ENCODE measurements at regions not wholly inside any gene's neighbourhood (a gene's known extent, or its start where the extent isn't known, plus 50 kb on each side); places are given as distances from the start of the nearest gene placed in this dataset.

GRCh38 chr4:159677521-159677920 lies 574.6 kb downstream of the RAPGEF2 start:
- no peak overlapping the region for H3K4me3 ChIP-seq (ENCODE audit: low read depth, low read length)
- TF ChIP-seq, protein P1, sequence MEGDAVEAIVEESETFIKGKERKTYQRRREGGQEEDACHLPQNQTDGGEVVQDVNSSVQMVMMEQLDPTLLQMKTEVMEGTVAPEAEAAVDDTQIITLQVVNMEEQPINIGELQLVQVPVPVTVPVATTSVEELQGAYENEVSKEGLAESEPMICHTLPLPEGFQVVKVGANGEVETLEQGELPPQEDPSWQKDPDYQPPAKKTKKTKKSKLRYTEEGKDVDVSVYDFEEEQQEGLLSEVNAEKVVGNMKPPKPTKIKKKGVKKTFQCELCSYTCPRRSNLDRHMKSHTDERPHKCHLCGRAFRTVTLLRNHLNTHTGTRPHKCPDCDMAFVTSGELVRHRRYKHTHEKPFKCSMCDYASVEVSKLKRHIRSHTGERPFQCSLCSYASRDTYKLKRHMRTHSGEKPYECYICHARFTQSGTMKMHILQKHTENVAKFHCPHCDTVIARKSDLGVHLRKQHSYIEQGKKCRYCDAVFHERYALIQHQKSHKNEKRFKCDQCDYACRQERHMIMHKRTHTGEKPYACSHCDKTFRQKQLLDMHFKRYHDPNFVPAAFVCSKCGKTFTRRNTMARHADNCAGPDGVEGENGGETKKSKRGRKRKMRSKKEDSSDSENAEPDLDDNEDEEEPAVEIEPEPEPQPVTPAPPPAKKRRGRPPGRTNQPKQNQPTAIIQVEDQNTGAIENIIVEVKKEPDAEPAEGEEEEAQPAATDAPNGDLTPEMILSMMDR (IDR thresholded peaks at IDR 0.05; ENCODE audit: low read depth, low read length) = no peak

GRCh38 chr4:159682996-159683395 lies 580.1 kb downstream of the RAPGEF2 start:
- H3K4me3 ChIP-seq (ENCODE audit: low read depth, low read length) = no peak overlapping the region
- TF ChIP-seq, protein P1 (IDR thresholded peaks at IDR 0.05; ENCODE audit: low read depth, low read length) = no peak

- no peak overlapping the region for H3K4me3 ChIP-seq (ENCODE audit: low read depth, low read length)
- TF ChIP-seq, protein P1 (IDR thresholded peaks at IDR 0.05; ENCODE audit: low read depth, low read length) = no peak
Observed at GRCh38 chr4:159684061-159684460, 581.2 kb downstream of the RAPGEF2 start.

DNA sequence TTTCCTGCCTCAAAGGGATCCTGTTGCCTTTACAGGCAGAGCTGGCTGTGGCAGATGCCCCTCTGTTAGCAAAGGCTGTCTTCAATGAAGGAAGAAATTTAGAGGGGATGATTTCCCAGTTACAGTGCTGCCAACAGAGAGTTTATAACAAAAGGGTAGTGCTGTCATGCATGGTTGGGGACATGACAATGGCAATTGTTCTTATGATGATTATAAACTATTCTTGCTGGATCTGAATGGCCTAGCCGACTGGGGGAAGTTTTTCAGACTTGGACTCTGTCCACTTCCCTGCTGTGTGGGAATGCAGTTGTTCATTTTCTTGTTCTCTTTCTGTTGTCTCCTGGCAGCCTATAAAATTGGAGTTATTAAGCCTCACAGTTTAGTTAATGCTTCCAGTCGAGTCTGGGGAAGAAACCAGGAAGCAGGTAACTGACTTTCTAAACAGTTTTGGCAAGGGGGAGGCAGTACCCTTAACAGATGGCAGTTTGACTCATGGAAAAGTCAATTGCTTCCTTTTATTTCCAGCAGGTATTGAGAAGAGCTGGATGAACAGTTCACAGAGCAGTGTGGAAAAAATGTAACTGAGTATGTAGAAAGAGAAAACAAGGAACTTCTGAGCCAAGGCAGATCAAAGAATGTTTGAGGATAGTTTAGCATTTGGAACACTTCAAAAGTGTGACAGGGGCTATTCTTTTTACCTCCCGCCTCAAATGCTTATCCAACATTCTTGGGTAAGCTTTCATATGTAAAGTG lies 582.6 kb downstream of the RAPGEF2 start:
- TF ChIP-seq, protein P1 (IDR thresholded peaks at IDR 0.05; ENCODE audit: low read depth, low read length) = no peak
- H3K4me3 ChIP-seq (ENCODE audit: low read depth, low read length) = no peak overlapping the region

DNA sequence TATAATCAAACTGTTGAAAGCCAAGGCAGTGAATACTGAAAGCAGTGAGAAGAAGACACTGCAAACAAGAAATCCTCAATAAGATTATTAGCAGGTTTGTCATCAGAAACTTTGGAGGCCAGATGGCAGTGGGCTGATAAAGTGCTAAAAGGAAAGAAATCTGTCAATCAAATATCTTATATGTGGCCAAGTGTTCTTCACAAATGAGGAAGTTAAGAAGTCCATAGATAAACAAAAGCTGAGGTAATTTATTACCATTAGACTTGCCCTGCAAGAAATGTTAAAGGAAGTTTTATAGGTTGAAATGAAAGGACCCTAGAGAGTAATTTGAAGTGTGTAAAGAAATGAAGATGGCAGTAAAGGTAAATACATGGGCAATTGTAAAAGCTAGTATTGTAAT lies 586.6 kb downstream of the RAPGEF2 start:
- TF ChIP-seq, protein P1 (IDR thresholded peaks at IDR 0.05; ENCODE audit: low read depth, low read length) = no peak
- H3K4me3 ChIP-seq (ENCODE audit: low read depth, low read length) = no peak overlapping the region

DNA sequence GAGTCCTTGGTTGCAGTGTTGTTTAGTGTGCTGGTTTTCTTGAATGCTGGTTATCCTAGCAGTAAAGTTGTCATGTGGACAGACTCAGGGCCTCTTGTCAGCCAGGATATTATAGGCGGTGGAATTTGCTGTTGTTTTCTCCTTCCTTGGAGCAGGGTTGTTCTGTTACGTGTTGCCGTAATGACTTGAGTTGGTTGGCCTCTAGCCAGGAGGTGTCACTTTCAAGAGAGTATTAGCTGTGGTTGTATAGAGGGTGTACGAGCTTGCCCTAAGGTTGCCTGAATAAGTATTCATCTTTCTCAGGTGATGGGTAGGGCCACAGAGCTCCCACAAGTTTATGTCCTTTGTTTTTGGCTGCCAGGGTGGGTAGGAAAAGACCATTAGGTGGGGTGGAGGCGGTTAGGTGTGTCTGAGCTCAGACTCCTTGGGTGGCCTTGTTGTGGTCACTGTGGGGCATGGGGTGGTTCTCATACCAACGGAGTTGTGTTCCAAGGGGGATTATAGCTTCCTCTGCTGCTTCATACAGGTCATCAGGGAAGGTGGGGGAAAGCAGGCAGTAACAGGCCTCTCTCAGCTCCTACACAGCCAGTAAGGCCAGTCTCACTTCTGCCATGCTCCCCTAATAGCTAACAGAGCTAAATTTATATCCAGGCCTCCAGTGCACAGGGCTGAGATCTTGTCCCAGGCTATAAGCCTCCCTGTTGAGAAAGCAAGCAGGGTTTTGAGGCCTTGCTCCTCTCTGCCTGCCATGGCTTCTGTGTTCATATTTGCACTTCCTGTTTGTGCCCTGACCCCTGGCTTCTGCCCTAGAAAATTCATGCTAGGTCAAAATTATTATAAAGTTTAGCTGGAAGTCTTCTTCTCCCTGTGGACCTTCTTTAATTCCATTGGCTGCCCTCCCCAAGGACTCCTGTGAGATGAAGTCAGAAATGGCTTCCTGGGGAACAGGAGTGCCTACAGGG lies 594.7 kb downstream of the RAPGEF2 start:
- TF ChIP-seq, protein P1 (IDR thresholded peaks at IDR 0.05; ENCODE audit: low read depth, low read length) = no peak
- H3K4me3 ChIP-seq (ENCODE audit: low read depth, low read length) = no peak overlapping the region

GRCh38 chr4:159698336-159698735 lies 595.5 kb downstream of the RAPGEF2 start:
- TF ChIP-seq, protein P1 (IDR thresholded peaks at IDR 0.05; ENCODE audit: low read depth, low read length) = no peak
- H3K4me3 ChIP-seq (ENCODE audit: low read depth, low read length) = no peak overlapping the region
